Bronchial epithelial cell (primary cell): ENCODE measurements at regions not wholly inside any gene's neighbourhood (a gene's known extent, or its start where the extent isn't known, plus 50 kb on each side); places are given as distances from the start of the nearest gene placed in this dataset.

Source experiments
- DNase-seq: peaks from one replicate; pipeline ENCODE4 v3.0.0-alpha.2; 2010; ENCODE audit warnings: low read depth
- FAIRE-seq: peaks from 2 replicates; lab custom pipeline; 2011; peaks lifted over from hg19 to GRCh38; lab: Jason Lieb, UNC
- H3K27me3 ChIP-seq: 2 replicates; pipeline ENCODE4 v1.5.1; 2011; ENCODE audit warnings: low read length; ENCODE audit not compliant: control insufficient read depth, insufficient read depth
- H3K36me3 ChIP-seq: 2 replicates; pipeline ENCODE4 v1.5.1; 2011; ENCODE audit warnings: low read length; ENCODE audit not compliant: control insufficient read depth, insufficient read depth
- H3K4me3 ChIP-seq: 2 replicates; pipeline ENCODE4 v1.5.1; 2011; ENCODE audit warnings: mild to moderate bottlenecking, low read depth, low read length, control low read depth
- TF ChIP-seq, protein P1 (sequence below): IDR thresholded peaks from 2 replicates; pipeline ENCODE4 v1.5.1; 2011; ENCODE audit warnings: mild to moderate bottlenecking, moderate library complexity, low read length, control low read depth, inconsistent platforms; ENCODE audit not compliant: insufficient read depth, severe bottlenecking

DNA sequence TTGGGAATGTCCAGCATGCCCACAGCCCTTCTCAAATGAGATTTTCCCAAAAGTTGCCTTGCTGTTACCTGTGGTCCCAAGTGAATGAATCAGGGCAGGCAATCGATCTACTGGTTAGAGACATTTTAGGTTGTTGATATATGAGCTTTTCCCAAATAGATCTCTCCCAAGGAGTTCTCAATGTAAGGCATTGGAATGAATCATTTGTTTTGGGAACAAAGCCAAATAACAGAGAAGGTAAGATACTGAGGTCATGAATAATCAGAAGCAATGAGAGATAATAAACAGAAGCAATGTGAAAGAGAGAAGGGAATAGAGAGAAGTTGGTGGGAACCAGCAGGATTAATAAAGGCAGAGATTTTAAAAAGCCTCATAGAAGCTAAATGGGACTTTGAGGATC, 93.6 kb upstream of the FER start:
- no peaks in the 10 kb centered on the region for H3K27me3 ChIP-seq
- TF ChIP-seq, protein P1, sequence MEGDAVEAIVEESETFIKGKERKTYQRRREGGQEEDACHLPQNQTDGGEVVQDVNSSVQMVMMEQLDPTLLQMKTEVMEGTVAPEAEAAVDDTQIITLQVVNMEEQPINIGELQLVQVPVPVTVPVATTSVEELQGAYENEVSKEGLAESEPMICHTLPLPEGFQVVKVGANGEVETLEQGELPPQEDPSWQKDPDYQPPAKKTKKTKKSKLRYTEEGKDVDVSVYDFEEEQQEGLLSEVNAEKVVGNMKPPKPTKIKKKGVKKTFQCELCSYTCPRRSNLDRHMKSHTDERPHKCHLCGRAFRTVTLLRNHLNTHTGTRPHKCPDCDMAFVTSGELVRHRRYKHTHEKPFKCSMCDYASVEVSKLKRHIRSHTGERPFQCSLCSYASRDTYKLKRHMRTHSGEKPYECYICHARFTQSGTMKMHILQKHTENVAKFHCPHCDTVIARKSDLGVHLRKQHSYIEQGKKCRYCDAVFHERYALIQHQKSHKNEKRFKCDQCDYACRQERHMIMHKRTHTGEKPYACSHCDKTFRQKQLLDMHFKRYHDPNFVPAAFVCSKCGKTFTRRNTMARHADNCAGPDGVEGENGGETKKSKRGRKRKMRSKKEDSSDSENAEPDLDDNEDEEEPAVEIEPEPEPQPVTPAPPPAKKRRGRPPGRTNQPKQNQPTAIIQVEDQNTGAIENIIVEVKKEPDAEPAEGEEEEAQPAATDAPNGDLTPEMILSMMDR = no peak
- H3K36me3 ChIP-seq = no peaks in the 10 kb centered on the region
- DNase-seq = peak; percentile 90
- no peak for FAIRE-seq
- no peak overlapping the region for H3K4me3 ChIP-seq

DNA sequence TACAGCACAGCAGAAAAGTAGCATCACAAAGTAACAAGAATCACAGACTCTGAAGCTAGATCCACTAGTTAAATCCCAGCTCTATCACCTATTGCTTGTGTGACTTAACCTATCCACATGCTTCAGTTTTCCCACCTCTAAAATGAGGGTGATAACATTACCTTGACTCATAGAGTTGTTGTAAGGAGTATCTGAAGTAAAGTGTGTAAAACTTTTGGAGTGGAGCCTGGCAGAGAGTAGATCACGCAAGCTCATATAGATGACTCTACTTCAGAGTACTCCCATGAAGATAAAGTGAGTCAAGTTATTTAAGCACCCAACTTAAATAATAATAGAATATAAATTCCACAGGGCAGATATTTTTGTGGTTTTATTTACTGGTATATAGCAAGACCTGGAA, 94.5 kb upstream of the FER start:
- TF ChIP-seq, protein P1 = no peak
- DNase-seq = peak; percentile 43
- no peaks in the 10 kb centered on the region for H3K27me3 ChIP-seq
- no peaks in the 10 kb centered on the region for H3K36me3 ChIP-seq
- no peak overlapping the region for H3K4me3 ChIP-seq
- FAIRE-seq = no peak

DNA sequence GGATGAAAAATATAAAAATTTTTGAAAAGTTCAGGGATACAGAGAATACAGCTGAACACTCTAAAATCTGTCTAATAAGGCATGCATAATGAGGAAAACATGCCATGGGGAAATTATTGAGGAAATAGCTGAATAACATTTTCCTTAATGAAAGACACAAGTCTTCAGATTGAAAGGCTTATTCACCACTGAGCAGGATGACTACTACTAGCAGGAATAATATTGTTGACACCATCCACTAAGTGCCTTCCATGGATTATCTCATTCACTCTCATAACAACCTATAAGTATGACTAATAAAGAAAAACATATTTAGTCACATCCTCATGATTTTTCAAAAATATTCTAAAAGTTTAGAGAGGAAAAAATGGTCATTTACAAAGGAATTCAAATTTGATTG, 96.7 kb upstream of the FER start:
- TF ChIP-seq, protein P1 = no peak
- Histone ChIP-seq H3K4me3 (no peak overlapping the region), H3K36me3 (no peaks in the 10 kb centered on the region), H3K27me3 (no peaks in the 10 kb centered on the region)
- FAIRE-seq = no peak
- DNase-seq = peak; percentile 96

DNA sequence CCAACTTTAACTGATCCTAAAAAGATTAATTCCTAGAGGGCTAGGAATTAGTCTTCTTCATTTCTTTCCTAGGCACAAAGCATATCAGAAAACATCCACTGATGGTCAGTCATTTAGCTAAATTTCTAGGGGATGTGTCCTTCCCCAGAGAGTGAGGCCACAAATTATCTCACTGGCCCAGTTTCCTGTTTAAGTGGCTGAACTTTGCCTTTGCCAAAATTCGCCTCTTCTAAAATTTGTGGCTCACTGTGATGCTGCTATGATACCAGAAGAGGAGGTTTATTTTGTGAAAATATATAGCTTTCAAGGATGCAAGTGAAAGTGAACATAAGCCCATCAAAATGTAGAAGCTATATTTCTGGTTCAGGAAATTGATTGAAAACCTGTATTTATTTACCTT, 98.1 kb upstream of the FER start:
- FAIRE-seq (no peak), DNase-seq (no peak)
- Histone ChIP-seq H3K27me3 (no peaks in the 10 kb centered on the region), H3K36me3 (no peaks in the 10 kb centered on the region), H3K4me3 (no peak overlapping the region)
- TF ChIP-seq, protein P1 = no peak

DNA sequence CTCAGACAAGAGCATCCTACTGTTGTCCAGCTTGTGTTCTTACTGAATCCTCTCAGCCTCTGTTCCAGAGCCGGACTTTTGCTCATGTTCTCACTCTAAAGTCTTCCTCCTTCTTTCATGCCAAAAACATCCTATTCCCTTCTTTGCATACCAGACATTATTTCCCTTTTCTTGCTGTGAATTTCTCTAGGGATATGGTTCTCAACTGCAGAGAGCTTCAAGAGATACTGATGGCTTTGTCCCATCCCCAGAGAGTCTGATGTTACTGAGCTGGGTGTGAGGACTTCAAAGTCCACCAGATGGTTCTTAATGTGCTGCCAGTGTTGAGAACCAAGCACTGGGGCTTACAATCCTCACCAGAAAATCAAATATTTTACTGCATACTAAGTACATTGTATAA, 98.6 kb upstream of the FER start:
- H3K4me3 ChIP-seq = no peak overlapping the region
- no peak for DNase-seq
- H3K36me3 ChIP-seq = no peaks in the 10 kb centered on the region
- no peaks in the 10 kb centered on the region for H3K27me3 ChIP-seq
- TF ChIP-seq, protein P1 = no peak
- no peak for FAIRE-seq

DNA sequence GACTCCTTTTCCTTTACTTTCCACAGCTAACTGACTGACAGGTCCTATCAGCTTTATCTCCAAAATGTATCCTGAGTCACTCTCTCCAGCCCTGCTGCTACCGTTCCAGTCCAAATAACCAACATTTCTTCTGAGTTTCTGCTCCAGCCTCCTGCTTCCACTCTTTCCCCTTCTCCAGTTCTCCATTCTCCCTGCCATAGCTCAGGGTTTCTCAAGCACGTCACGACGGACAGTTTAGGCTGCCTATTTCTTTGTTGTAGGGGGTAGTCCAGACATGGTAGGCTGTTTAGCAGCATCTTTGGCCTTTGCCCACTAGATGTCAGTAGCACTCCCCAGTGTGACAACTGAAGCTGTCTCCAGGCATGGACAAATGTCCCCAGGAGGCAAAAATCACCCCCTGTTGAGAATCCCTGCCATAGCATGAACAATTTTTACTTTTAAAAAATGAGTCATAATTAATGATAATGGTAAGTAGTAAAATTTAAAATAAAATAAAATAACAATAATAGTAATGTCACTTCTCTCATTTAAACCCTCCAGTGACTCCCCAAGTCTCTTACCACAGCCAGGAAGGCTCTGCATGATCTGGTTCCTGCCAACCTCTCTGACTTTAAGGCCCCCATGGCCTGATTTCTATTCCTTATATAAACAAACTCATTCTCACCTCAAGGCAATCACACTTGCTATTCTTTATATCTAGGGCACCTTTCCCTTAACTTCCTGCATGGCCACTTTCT, 105.4 kb upstream of the FER start:
- no peaks in the 10 kb centered on the region for H3K27me3 ChIP-seq
- TF ChIP-seq, protein P1 = peak; percentile 90
- DNase-seq (peak; percentile 69), FAIRE-seq (no peak)
- no peak overlapping the region for H3K4me3 ChIP-seq
- H3K36me3 ChIP-seq = no peaks in the 10 kb centered on the region
